ENCODE measurements at regions not wholly inside any gene's neighbourhood (a gene's known extent, or its start where the extent isn't known, plus 50 kb on each side); places are given as distances from the start of the nearest gene placed in this dataset.
"Not testable (repeated sequence)": the region's sequence is repeated elsewhere in the genome, so short reads cannot be mapped to it uniquely, and the experiment has no call there.

DNA sequence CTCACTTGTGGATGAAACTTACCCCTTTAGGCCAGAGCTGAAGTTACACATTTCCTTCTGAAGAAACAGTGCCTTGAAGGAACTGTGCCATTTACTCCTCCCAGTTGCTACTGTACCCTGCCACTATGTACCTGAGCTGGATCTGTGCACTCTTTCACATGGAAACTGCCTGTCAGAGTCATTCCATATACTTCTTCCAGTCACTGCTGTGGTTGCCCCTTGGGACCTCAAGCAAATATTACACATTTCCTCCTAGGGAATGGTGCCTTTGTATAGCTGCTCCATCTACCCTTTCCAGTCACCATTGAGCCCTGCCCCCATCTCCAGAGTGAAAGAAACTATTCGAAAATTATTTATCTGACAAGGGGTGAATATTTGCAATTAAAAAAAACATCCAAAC, 1328.3 kb downstream of the TECRL start:
- Histone ChIP-seq H3K9ac (ENCODE audit: low read length) (no peak overlapping the region), H3K9me3 (ENCODE audit: control insufficient read depth, insufficient read depth, low read depth, low read length) (peaks cover 15% of the 10 kb centered on the region), H3K27me3 (ENCODE audit: control insufficient read depth, insufficient read depth, low read length) (no peaks in the 10 kb centered on the region), H3K4me1 (ENCODE audit: control insufficient read depth, insufficient read depth, low read length) (no peaks in the 10 kb centered on the region), H3K27ac (ENCODE audit: low read depth, low read length) (no peak overlapping the region), H3K36me3 (ENCODE audit: control insufficient read depth, insufficient read depth, low read length) (no peaks in the 10 kb centered on the region), H3K4me3 (ENCODE audit: low read depth, low read length) (no peak overlapping the region)

DNA sequence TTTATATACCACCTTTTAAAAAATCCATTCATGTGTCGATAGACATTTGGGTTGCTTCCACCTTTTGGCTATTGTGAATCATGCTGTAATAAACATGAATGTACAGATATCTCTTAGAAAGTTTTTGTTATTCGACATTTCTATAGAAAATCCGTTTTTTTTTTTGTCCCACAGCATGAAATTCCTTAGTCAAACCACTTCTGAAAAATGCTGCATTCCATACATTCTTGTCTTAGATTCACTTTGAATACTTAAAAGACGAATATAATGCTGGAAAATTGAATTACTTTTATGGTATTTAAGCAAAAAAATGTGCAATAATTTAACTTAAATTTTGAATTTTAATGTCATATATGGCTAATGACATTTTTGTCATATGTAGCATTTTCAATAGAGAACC, 1345.5 kb downstream of the TECRL start:
- no peak overlapping the region for H3K27ac ChIP-seq (ENCODE audit: low read depth, low read length)
- H3K4me1 ChIP-seq (ENCODE audit: control insufficient read depth, insufficient read depth, low read length): no peaks in the 10 kb centered on the region
- H3K27me3 ChIP-seq (ENCODE audit: control insufficient read depth, insufficient read depth, low read length): no peaks in the 10 kb centered on the region
- no peaks in the 10 kb centered on the region for H3K36me3 ChIP-seq (ENCODE audit: control insufficient read depth, insufficient read depth, low read length)
- H3K9ac ChIP-seq (ENCODE audit: low read length): no peak overlapping the region
- H3K4me3 ChIP-seq (ENCODE audit: low read depth, low read length): no peak overlapping the region
- no peaks in the 10 kb centered on the region for H3K9me3 ChIP-seq (ENCODE audit: control insufficient read depth, insufficient read depth, low read depth, low read length)

DNA sequence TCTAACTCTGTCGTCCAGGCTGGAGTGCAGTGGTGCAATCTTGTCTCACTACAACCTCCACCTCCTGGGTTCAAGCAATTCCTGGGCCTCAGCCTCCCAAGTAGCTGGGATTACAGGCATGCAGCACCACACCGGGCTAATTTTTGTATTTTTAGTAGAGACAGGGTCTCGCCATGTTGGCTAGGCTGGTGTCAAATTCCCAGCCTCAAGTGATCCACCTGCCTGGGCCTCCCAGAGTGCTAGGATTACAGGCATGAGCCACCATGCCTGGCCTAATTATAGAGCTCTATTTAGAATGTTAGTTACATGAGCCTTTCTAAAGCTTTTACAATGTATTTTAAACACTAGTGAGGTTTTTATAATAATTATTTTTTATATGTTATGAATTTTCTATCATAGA, 1346.4 kb downstream of the TECRL start:
- H3K36me3 ChIP-seq (ENCODE audit: control insufficient read depth, insufficient read depth, low read length); H3K27ac ChIP-seq (ENCODE audit: low read depth, low read length); H3K9me3 ChIP-seq (ENCODE audit: control insufficient read depth, insufficient read depth, low read depth, low read length); H3K27me3 ChIP-seq (ENCODE audit: control insufficient read depth, insufficient read depth, low read length); H3K9ac ChIP-seq (ENCODE audit: low read length); H3K4me3 ChIP-seq (ENCODE audit: low read depth, low read length); H3K4me1 ChIP-seq (ENCODE audit: control insufficient read depth, insufficient read depth, low read length): not testable (repeated sequence)

DNA sequence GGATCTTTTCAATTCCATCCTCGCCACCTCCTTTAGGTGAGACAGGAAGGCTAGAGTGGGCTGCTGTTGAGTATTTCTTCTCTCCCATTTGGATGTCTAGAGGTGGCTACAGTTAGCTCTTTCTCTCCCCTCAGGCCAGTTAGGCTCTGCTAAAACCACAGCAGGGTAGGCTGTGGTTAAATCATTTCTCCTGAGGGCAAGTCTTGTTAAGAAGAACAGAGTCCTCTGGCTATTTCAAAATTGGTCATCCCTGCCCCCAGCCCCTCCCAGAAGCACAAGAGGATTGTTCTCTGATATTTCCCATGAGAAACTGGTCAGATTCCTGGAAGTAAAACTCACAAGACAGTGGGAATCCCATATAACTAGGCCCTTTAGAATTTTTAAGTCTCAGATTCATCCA, 1359.5 kb downstream of the TECRL start:
- no peak overlapping the region for H3K4me3 ChIP-seq (ENCODE audit: low read depth, low read length)
- H3K36me3 ChIP-seq (ENCODE audit: control insufficient read depth, insufficient read depth, low read length): no peaks in the 10 kb centered on the region
- no peak overlapping the region for H3K27ac ChIP-seq (ENCODE audit: low read depth, low read length)
- H3K27me3 ChIP-seq (ENCODE audit: control insufficient read depth, insufficient read depth, low read length): no peaks in the 10 kb centered on the region
- no peaks in the 10 kb centered on the region for H3K4me1 ChIP-seq (ENCODE audit: control insufficient read depth, insufficient read depth, low read length)
- H3K9ac ChIP-seq (ENCODE audit: low read length): no peak overlapping the region
- H3K9me3 ChIP-seq (ENCODE audit: control insufficient read depth, insufficient read depth, low read depth, low read length): peaks cover 4% of the 10 kb centered on the region

DNA sequence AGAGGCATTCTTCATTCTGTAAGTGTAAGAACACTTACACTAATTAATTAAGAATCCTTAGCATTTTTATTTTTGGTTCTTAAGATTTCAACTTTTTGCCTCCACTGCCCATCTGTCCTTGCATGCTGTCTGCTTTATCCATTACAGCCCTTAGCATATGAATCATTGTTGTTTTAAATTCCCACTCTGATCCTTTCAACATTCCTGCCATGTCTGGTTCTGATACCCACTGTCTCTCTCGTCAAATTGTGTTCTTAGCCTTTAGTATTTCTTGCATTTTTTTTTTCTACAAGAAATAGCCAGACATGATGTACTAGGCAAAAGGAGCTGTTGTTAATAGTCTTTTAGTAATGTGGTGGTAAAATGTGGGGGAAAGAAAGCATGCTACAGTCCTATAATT, 1360.0 kb downstream of the TECRL start:
- Histone ChIP-seq H3K4me3 (ENCODE audit: low read depth, low read length) (no peak overlapping the region), H3K36me3 (ENCODE audit: control insufficient read depth, insufficient read depth, low read length) (no peaks in the 10 kb centered on the region), H3K27ac (ENCODE audit: low read depth, low read length) (no peak overlapping the region), H3K9ac (ENCODE audit: low read length) (no peak overlapping the region), H3K4me1 (ENCODE audit: control insufficient read depth, insufficient read depth, low read length) (no peaks in the 10 kb centered on the region), H3K9me3 (ENCODE audit: control insufficient read depth, insufficient read depth, low read depth, low read length) (peaks cover 6% of the 10 kb centered on the region), H3K27me3 (ENCODE audit: control insufficient read depth, insufficient read depth, low read length) (no peaks in the 10 kb centered on the region)

DNA sequence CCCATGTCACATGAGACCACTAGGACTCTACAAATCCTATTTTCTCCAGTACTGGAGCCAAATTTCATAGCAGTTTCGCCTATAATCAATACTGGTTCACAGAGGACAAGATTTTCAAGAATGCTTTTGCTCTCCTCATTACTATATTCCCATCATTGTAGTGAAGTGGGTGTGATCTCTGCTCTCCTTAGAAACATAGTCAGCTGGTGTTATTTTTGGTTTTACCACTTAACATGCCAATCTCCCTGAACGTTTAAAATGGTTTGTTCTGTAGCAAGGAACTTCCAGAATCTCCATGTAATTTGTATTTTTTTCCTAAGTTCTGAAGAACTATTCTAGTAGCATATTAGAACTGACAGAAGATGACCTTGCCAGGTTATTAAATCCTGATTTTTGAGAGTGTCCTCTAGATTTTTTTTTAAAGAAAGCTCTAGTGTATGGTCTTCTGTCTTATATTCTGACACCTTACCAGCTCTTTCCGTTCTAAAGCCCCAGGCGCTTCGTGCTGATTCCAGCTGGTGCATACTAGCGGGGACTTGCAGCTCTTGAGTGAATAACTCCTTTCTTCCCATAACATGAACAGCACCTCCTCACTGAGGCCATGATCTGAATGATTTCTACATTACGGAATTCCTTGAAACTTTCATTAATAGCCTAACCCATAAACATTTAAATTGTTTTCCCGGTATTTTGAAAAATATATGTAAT, 1372.9 kb downstream of the TECRL start:
- no peaks in the 10 kb centered on the region for H3K9me3 ChIP-seq (ENCODE audit: control insufficient read depth, insufficient read depth, low read depth, low read length)
- H3K4me3 ChIP-seq (ENCODE audit: low read depth, low read length): no peak overlapping the region
- H3K36me3 ChIP-seq (ENCODE audit: control insufficient read depth, insufficient read depth, low read length): no peaks in the 10 kb centered on the region
- no peaks in the 10 kb centered on the region for H3K27me3 ChIP-seq (ENCODE audit: control insufficient read depth, insufficient read depth, low read length)
- H3K9ac ChIP-seq (ENCODE audit: low read length): no peak overlapping the region
- H3K4me1 ChIP-seq (ENCODE audit: control insufficient read depth, insufficient read depth, low read length): no peaks in the 10 kb centered on the region
- H3K27ac ChIP-seq (ENCODE audit: low read depth, low read length): no peak overlapping the region

DNA sequence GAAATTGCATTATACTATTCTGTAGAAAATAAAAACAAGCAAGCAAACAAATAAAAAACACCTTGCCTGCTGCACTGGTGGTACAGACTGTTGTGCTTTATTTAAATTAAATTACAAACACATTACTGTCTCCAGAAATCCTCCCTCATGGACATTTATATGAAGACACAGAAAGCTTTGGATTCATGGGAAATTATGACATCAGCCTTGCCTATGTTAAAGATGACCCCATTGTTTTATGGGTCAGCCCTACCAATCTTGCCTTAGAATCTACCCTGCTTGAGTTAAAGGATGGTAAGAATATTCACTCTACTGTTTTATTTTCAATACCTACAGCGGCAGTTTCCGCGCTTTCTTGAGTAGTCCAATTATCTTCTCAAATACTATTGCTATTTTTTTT, 1379.9 kb downstream of the TECRL start:
- Histone ChIP-seq H3K4me1 (ENCODE audit: control insufficient read depth, insufficient read depth, low read length) (no peaks in the 10 kb centered on the region), H3K9ac (ENCODE audit: low read length) (no peak overlapping the region), H3K27ac (ENCODE audit: low read depth, low read length) (no peak overlapping the region), H3K4me3 (ENCODE audit: low read depth, low read length) (no peak overlapping the region), H3K27me3 (ENCODE audit: control insufficient read depth, insufficient read depth, low read length) (no peaks in the 10 kb centered on the region), H3K36me3 (ENCODE audit: control insufficient read depth, insufficient read depth, low read length) (no peaks in the 10 kb centered on the region), H3K9me3 (ENCODE audit: control insufficient read depth, insufficient read depth, low read depth, low read length) (no peaks in the 10 kb centered on the region)

DNA sequence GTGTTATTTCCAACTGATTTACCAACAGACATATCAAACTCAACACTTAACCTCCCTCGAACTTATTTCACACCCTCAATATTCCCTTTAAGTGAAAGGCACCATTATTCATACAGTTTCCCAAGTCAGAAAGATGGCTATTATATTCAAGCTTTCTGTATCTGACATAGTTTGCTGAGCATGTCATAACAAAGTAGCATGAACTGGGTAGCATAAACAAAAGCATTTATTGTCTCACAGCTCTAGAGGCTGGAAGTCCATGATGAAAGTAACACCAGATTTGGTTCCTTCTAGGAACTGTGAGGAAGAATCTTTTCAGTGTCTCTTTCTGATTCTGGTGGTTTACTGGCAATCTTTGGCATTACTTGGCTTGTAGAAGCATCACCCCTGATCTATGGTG, 1388.6 kb downstream of the TECRL start:
- H3K27ac ChIP-seq (ENCODE audit: low read depth, low read length): no peak overlapping the region
- no peaks in the 10 kb centered on the region for H3K9me3 ChIP-seq (ENCODE audit: control insufficient read depth, insufficient read depth, low read depth, low read length)
- H3K36me3 ChIP-seq (ENCODE audit: control insufficient read depth, insufficient read depth, low read length): no peaks in the 10 kb centered on the region
- H3K4me1 ChIP-seq (ENCODE audit: control insufficient read depth, insufficient read depth, low read length): no peaks in the 10 kb centered on the region
- no peaks in the 10 kb centered on the region for H3K27me3 ChIP-seq (ENCODE audit: control insufficient read depth, insufficient read depth, low read length)
- no peak overlapping the region for H3K4me3 ChIP-seq (ENCODE audit: low read depth, low read length)
- no peak overlapping the region for H3K9ac ChIP-seq (ENCODE audit: low read length)

DNA sequence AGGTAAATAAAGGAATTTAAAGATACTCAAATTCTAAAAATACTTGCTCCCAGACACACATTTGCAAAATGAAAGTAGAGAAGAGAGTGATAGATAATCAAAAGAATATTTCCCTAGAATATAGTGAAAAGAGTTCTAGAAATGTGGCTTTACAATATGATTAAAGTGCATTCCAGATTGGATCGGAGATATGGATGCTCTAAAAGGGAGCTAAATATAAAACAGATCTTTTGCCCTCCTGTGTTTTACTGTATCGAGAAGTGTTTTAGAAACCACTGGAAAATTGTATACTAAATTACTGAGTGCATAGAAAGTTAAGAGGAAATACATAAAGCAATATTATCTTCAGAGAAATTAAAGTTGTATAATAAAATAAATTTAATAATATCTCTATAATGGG, 1392.0 kb downstream of the TECRL start:
- Histone ChIP-seq H3K9ac (ENCODE audit: low read length) (no peak overlapping the region), H3K9me3 (ENCODE audit: control insufficient read depth, insufficient read depth, low read depth, low read length) (no peaks in the 10 kb centered on the region), H3K4me1 (ENCODE audit: control insufficient read depth, insufficient read depth, low read length) (no peaks in the 10 kb centered on the region), H3K4me3 (ENCODE audit: low read depth, low read length) (no peak overlapping the region), H3K27ac (ENCODE audit: low read depth, low read length) (no peak overlapping the region), H3K36me3 (ENCODE audit: control insufficient read depth, insufficient read depth, low read length) (no peaks in the 10 kb centered on the region), H3K27me3 (ENCODE audit: control insufficient read depth, insufficient read depth, low read length) (no peaks in the 10 kb centered on the region)

DNA sequence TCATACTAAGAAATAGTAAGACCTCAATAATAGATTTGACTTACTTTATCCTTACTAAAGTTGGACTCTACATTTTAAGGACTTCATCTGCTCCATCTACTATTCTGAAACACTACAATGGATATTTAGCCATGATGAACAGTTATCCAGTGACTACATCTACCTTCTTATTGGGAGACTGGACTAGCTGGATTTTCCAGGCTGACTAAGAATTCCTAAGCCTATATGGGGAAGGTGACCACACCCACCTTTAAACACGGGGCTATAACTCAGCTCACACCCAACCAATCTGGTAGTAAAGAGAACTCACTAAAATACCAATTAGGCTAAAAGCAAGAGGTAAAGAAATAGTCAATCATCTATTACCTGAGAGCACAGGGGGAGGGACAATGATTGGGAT, 1438.4 kb downstream of the TECRL start:
- Histone ChIP-seq H3K27me3 (ENCODE audit: control insufficient read depth, insufficient read depth, low read length) (no peaks in the 10 kb centered on the region), H3K4me1 (ENCODE audit: control insufficient read depth, insufficient read depth, low read length) (no peaks in the 10 kb centered on the region), H3K9me3 (ENCODE audit: control insufficient read depth, insufficient read depth, low read depth, low read length) (no peaks in the 10 kb centered on the region), H3K4me3 (ENCODE audit: low read depth, low read length) (no peak overlapping the region), H3K9ac (ENCODE audit: low read length) (no peak overlapping the region), H3K36me3 (ENCODE audit: control insufficient read depth, insufficient read depth, low read length) (no peaks in the 10 kb centered on the region), H3K27ac (ENCODE audit: low read depth, low read length) (no peak overlapping the region)

DNA sequence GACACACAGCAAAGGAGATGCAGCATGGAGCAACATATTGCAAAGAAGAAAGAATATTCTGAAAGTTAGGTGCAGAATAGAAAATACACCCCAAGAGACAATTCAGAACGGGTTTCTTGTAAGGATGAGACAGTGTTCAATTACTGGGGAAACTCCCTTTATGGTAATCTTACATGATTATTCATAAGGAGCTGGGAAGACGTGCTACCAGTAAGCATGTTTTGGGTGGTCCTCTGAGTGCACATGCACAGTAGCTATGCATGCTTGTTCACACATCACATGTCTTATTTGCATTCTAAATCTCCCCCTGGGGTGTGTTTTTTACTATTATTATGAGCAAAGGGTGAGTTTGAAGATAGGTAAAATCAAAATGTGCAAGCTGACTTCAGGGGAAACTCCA, 1448.8 kb downstream of the TECRL start:
- no peaks in the 10 kb centered on the region for H3K4me1 ChIP-seq (ENCODE audit: control insufficient read depth, insufficient read depth, low read length)
- no peaks in the 10 kb centered on the region for H3K9me3 ChIP-seq (ENCODE audit: control insufficient read depth, insufficient read depth, low read depth, low read length)
- no peaks in the 10 kb centered on the region for H3K27me3 ChIP-seq (ENCODE audit: control insufficient read depth, insufficient read depth, low read length)
- H3K4me3 ChIP-seq (ENCODE audit: low read depth, low read length): no peak overlapping the region
- no peaks in the 10 kb centered on the region for H3K36me3 ChIP-seq (ENCODE audit: control insufficient read depth, insufficient read depth, low read length)
- H3K9ac ChIP-seq (ENCODE audit: low read length): no peak overlapping the region
- H3K27ac ChIP-seq (ENCODE audit: low read depth, low read length): no peak overlapping the region

DNA sequence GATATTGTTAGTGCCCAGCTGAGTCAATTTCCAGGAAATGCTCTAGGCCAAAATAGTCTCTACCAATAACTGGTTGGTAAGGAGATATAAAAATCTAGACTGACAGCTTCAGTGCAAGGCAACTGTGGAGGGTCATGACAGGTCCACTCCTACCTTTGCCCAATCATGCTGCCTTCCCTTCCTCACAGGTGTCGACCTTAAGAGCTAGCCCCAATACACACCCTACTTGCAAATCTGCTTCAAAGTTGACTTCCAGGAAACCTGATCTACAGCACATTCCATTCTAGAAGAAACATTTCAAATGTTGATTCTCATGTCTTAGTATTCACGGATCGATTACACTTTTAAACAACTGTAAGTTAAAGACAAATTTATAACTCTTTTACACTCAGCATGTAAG, 1455.5 kb downstream of the TECRL start:
- H3K4me3 ChIP-seq (ENCODE audit: low read depth, low read length): no peak overlapping the region
- H3K27ac ChIP-seq (ENCODE audit: low read depth, low read length): no peak overlapping the region
- H3K9ac ChIP-seq (ENCODE audit: low read length): no peak overlapping the region
- no peaks in the 10 kb centered on the region for H3K27me3 ChIP-seq (ENCODE audit: control insufficient read depth, insufficient read depth, low read length)
- no peaks in the 10 kb centered on the region for H3K36me3 ChIP-seq (ENCODE audit: control insufficient read depth, insufficient read depth, low read length)
- H3K9me3 ChIP-seq (ENCODE audit: control insufficient read depth, insufficient read depth, low read depth, low read length): no peaks in the 10 kb centered on the region
- peaks cover 4% of the 10 kb centered on the region; the same call in 1 of the 2 replicates for H3K4me1 ChIP-seq (ENCODE audit: control insufficient read depth, insufficient read depth, low read length)

All from HUES6 (cell line).